ENCODE measurements at regions not wholly inside any gene's neighbourhood (a gene's known extent, or its start where the extent isn't known, plus 50 kb on each side); places are given as distances from the start of the nearest gene placed in this dataset.

GRCh38 chr6:119609865-119610264 is 260.3 kb upstream of the MAN1A1 start:
- H2BK120ac ChIP-seq (ENCODE audit: low read depth, low read length, poor library complexity, severe bottlenecking), result no peak overlapping the region
- H3K4me2 ChIP-seq (ENCODE audit: insufficient read depth, insufficient read length, low read length), result no peak overlapping the region
- TF ChIP-seq CTCF (conservative IDR thresholded peaks at IDR 0.05), result no peak
- Mint-ChIP-seq H3K36me3 (ENCODE audit: insufficient read depth in 1 of 3, low read depth in 3 of 3) (no peaks in the 10 kb centered on the region), H3K4me3 (no peak overlapping the region), H3K4me1 (peaks cover 17 to 18% of the 10 kb centered on the region in 2 experiments), H3K27ac (no peak overlapping the region), H3K27me3 (ENCODE audit: low read depth) (no peaks in the 10 kb centered on the region; the same call in 1 of the 2 replicates), H3K9me3 (no peaks in the 10 kb centered on the region)
- no peaks in the 10 kb centered on the region for H4K20me1 ChIP-seq (ENCODE audit: control insufficient read depth, insufficient read depth, insufficient read length)
- H2BK5ac ChIP-seq (ENCODE audit: insufficient read length, low read length), result no peak overlapping the region
- H3K27ac ChIP-seq (ENCODE audit: insufficient read length, low read depth, low read length), result no peak overlapping the region
- H3K14ac ChIP-seq (ENCODE audit: insufficient read depth, low read length), result no peak overlapping the region
- no peak overlapping the region for H4K91ac ChIP-seq (ENCODE audit: insufficient read length, low read depth, low read length)
- H3K9me3 ChIP-seq (ENCODE audit: control insufficient read depth, low read depth, low read length), result no peaks in the 10 kb centered on the region
- no peak overlapping the region for H2BK15ac ChIP-seq (ENCODE audit: low read depth, low read length)
- H3K56ac ChIP-seq (ENCODE audit: insufficient read length, low read depth, low read length), result no peak overlapping the region
- no peaks in the 10 kb centered on the region for H3K27me3 ChIP-seq (ENCODE audit: insufficient read depth, low read length)
- no CpG with 5 or more reads among the region's 1 CpG for WGBS (ENCODE audit: extremely low coverage, insufficient read length, low lambda C conversion rate)
- no peaks in the 10 kb centered on the region for H3K23me2 ChIP-seq (ENCODE audit: insufficient read length, low read depth, low read length, poor library complexity, severe bottlenecking)
- H3K4ac ChIP-seq (ENCODE audit: low read depth, low read length), result no peak overlapping the region
- DNase-seq, result no peak
- no peak overlapping the region for H3K23ac ChIP-seq (ENCODE audit: insufficient read length, low read depth, low read length)
- no peak overlapping the region for H2AK5ac ChIP-seq (ENCODE audit: insufficient read length, low read length)
- no peak overlapping the region for H4K8ac ChIP-seq (replicated peaks; ENCODE audit: insufficient read length, low read depth, low read length)
- H2BK12ac ChIP-seq (ENCODE audit: insufficient read length, low read depth, low read length), result no peak overlapping the region
- no peak overlapping the region for H2BK20ac ChIP-seq (ENCODE audit: low read depth, low read length, poor library complexity, severe bottlenecking)
- H4K5ac ChIP-seq (ENCODE audit: insufficient read length, low read depth, low read length), result no peak overlapping the region
- no peak overlapping the region for H3K18ac ChIP-seq (ENCODE audit: insufficient read length, low read depth, low read length)
- no peak overlapping the region for H2AFZ ChIP-seq (ENCODE audit: low read length)
- H3T11ph ChIP-seq (ENCODE audit: low read length), result no peak overlapping the region
- no peak overlapping the region for H3K9ac ChIP-seq (ENCODE audit: extremely low read depth, insufficient read length, low read length)
- no peaks in the 10 kb centered on the region for H3K79me2 ChIP-seq (ENCODE audit: insufficient read depth, low read length)
- no peaks in the 10 kb centered on the region; the same call in 1 of the 2 replicates for H3K4me1 ChIP-seq (ENCODE audit: insufficient read depth, low read length)
- no peaks in the 10 kb centered on the region for H3K79me1 ChIP-seq (ENCODE audit: insufficient read depth, low read depth, low read length, poor library complexity, severe bottlenecking)

All from H9 (cell line).